Colonic mucosa (tissue), 4 donors: ENCODE measurements at regions not wholly inside any gene's neighbourhood (a gene's known extent, or its start where the extent isn't known, plus 50 kb on each side); places are given as distances from the start of the nearest gene placed in this dataset.

ENCODE experiments used
- DNase-seq: peaks from one replicate; pipeline ENCODE4 v3.0.0-alpha.2; 2020
- H3K27ac ChIP-seq: fragments of 200-600 bp; one replicate; pipeline ENCODE4 v1.8.0; 2021
- H3K27me3 ChIP-seq: fragments of 200-600 bp; one replicate; pipeline ENCODE4 v1.8.0; 2021
- H3K36me3 ChIP-seq: fragments of 200-600 bp; one replicate; pipeline ENCODE4 v1.8.0; 2021
- H3K4me1 ChIP-seq: fragments of 200-600 bp; one replicate; pipeline ENCODE4 v1.8.0; 2021; ENCODE audit warnings: mild to moderate bottlenecking
- H3K4me3 ChIP-seq: fragments of 200-600 bp; one replicate; pipeline ENCODE4 v1.8.0; 2021
- H3K9ac ChIP-seq, 2 donors: one replicate each; pipeline ENCODE4 v1.7.0; 2013; ENCODE audit warnings: control low read depth in 2 of 2, low read depth in 2 of 2, low read length in 2 of 2
- H3K9me3 ChIP-seq: fragments of 200-600 bp; one replicate; pipeline ENCODE4 v1.8.0; 2021
- CTCF ChIP-seq: fragments of 200-600 bp; IDR thresholded peaks from one replicate; pipeline ENCODE4 v1.8.0; 2022; ENCODE audit warnings: antibody characterized with exemption, mild to moderate bottlenecking
- intact Hi-C: fragments of 100-400 bp; cut with DNase I; formaldehyde crosslinking; loops from one replicate; pipeline ENCODE4 v1.14.1; 2022
- donor health status: healthy.
- donor health status: DM: no; HTN: no; CAD: no.
- donor health status: DM: no; HTN: no; CAD: no.

DNA sequence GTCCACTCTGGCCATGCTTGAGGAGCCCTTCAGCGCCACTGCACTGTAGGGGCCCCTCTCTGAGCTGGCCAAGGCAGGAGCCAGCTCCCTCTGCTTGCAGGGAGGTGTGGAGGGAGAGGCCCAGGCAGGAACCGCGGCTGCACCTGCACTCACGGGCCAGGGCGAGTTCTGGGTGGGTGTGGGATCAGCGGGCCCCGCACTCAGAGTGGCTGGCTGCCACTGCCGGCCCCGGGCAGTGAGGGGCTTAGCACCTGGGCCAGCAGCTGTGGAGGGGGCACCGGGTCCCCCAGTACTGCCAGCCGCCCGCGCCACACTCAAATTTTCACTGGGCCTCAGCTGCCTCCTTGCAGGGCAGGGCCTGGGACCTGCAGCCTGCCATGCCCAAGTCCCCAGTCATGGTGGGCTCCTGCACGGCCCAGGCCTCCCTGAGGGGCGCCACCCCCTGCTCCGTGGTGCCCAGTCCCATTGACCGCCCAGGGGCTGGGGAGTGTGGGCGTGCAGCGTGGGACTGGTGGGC, 347.2 kb upstream of the SPOCK3 start:
- intact Hi-C loops = no loop called here
- no peak for DNase-seq
- TF ChIP-seq CTCF = no peak

GRCh38 chr4:167587361-167587760, 353.1 kb upstream of the SPOCK3 start:
- Histone ChIP-seq H3K9ac (no peak overlapping the region), H3K27me3 (no peaks in the 10 kb centered on the region), H3K4me1 (no peaks in the 10 kb centered on the region), H3K9me3 (no peaks in the 10 kb centered on the region), H3K27ac (no peak overlapping the region), H3K36me3 (no peaks in the 10 kb centered on the region), H3K4me3 (no peak overlapping the region)
- no peak for DNase-seq
- intact Hi-C loops = no loop called here
- no peak for TF ChIP-seq CTCF

More for the DNA sequence above, 347.2 kb upstream of the SPOCK3 start:
- no peak overlapping the region for H3K9ac ChIP-seq
- H3K27ac ChIP-seq = no peak overlapping the region
- H3K36me3 ChIP-seq = no peaks in the 10 kb centered on the region
- no peaks in the 10 kb centered on the region for H3K4me1 ChIP-seq
- no peak overlapping the region for H3K4me3 ChIP-seq
- H3K27me3 ChIP-seq = no peaks in the 10 kb centered on the region
- no peaks in the 10 kb centered on the region for H3K9me3 ChIP-seq

GRCh38 chr4:167595898-167596297, 361.6 kb upstream of the SPOCK3 start:
- H3K4me3 ChIP-seq = no peak overlapping the region
- intact Hi-C loops = no loop called here
- H3K4me1 ChIP-seq = no peaks in the 10 kb centered on the region
- H3K9me3 ChIP-seq = no peaks in the 10 kb centered on the region
- TF ChIP-seq CTCF = no peak
- DNase-seq = no peak
- H3K27me3 ChIP-seq = no peaks in the 10 kb centered on the region
- no peak overlapping the region for H3K9ac ChIP-seq
- H3K36me3 ChIP-seq = no peaks in the 10 kb centered on the region
- no peak overlapping the region for H3K27ac ChIP-seq

- H3K4me1 ChIP-seq = no peaks in the 10 kb centered on the region
- no peak overlapping the region for H3K4me3 ChIP-seq
- H3K9ac ChIP-seq = no peak overlapping the region
- no peak for TF ChIP-seq CTCF
- no peak for DNase-seq
- no peaks in the 10 kb centered on the region for H3K27me3 ChIP-seq
- no peaks in the 10 kb centered on the region for H3K9me3 ChIP-seq
- H3K27ac ChIP-seq = no peak overlapping the region
- intact Hi-C loops = no loop called here
- no peaks in the 10 kb centered on the region for H3K36me3 ChIP-seq
These were observed 367.9 kb upstream of the SPOCK3 start for GRCh38 chr4:167602157-167602556.

- Histone ChIP-seq H3K27me3 (no peaks in the 10 kb centered on the region), H3K4me1 (no peaks in the 10 kb centered on the region), H3K9ac (no peak overlapping the region), H3K9me3 (no peaks in the 10 kb centered on the region), H3K36me3 (no peaks in the 10 kb centered on the region), H3K27ac (no peak overlapping the region), H3K4me3 (no peak overlapping the region)
- intact Hi-C loops = no loop called here
- TF ChIP-seq CTCF = no peak
- no peak for DNase-seq
These were observed 372.3 kb upstream of the SPOCK3 start for GRCh38 chr4:167606551-167606950.

- no peaks in the 10 kb centered on the region for H3K9me3 ChIP-seq
- H3K27me3 ChIP-seq = no peaks in the 10 kb centered on the region
- H3K4me1 ChIP-seq = no peaks in the 10 kb centered on the region
- H3K4me3 ChIP-seq = no peak overlapping the region
- TF ChIP-seq CTCF = no peak
- no peak overlapping the region for H3K27ac ChIP-seq
- no peak for DNase-seq
- no peaks in the 10 kb centered on the region for H3K36me3 ChIP-seq
- H3K9ac ChIP-seq = no peak overlapping the region
- intact Hi-C loops = no loop called here
These were observed 379.1 kb upstream of the SPOCK3 start for GRCh38 chr4:167613381-167613780.
